ENCODE measurements at regions not wholly inside any gene's neighbourhood (a gene's known extent, or its start where the extent isn't known, plus 50 kb on each side); places are given as distances from the start of the nearest gene placed in this dataset.
"Not testable (repeated sequence)": the region's sequence is repeated elsewhere in the genome, so short reads cannot be mapped to it uniquely, and the experiment has no call there.

DNA sequence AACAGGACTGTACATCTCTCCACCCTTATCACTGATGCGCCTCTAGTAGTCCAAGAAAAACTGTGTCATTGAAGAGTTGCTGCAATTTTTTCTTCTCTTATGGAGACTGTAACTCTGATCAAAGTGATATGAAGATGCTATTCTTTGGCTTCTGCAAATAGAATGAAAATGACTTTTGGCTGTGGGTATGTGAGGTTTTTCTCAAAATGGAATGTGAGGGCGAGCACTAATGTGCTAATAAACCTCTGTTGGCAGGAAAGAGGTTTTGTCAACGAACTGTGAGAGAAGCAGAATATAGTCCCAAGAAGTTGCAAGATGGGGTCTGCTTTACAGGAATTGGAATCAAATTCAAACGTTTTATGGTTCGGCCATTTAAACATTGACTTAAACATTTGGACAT lies 252.0 kb upstream of the GAS1 start:
- no peak for DNase-seq (ENCODE audit: low read depth, low spot score)

DNA sequence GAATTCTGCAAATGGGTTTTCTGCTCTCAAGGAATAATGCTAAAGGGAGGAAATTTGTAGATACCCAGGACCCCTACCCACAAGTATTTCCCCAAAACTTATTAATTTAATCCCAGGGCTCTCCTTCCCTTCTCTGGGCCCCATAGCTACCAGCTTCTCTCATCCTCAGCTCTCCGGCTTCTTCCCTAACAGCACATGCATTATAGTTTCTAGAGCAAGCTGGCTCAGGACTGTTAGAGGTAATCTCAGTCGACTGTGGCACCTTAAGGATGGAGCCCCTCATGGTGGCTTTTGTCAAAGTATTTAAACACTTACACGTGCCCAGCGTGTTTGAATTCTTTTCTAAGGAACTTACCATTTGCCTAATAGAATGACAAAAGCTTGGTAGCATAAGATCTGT lies 252.5 kb upstream of the GAS1 start:
- no peak for DNase-seq (ENCODE audit: low read depth, low spot score)

DNA sequence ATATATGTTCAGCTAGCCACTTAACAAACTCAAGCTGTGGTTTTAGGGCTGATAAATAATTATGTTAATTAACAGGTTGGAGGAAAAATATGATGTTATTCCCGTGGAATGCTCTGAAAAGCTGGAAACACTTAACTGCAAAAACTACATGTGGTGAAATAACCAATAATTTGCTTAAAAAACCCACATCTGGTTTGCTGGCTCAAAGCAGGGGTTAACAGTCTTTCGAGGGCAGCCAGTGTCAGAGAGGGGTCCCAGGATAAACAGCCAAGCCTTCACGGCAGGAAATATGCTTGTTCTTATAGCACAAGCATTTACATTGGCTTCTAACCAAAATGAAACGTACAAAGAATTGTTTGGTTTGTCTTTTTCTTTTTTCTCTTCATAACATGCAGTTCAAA lies 254.0 kb upstream of the GAS1 start:
- no peak for DNase-seq (ENCODE audit: low read depth, low spot score)

DNA sequence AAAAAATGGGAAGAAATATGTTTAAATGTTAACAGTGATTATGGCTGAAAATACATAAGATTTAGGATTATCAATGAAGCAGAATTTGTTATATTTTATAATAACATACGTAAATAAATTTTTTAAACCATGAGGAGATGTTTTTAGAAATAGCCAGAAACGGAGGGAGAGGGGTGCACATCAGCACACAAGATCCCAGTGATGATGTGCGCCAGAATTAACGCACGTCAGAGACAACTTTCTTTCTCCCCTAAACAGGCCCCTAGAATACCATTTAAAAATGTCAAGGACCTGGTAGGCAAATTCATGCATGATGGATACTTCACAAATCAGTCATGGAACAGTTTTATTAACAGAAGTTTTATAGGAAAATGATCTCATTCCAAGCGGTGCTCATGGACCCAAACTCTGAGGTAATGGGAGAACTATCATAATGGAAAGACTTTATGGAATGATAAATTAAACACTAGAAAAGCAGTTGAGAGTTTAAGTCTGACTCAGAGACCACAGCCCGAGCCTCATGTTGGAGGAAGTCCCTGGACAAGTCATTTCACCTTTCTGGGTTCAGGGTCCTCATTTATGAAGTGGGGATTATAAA lies 258.9 kb upstream of the GAS1 start:
- DNase-seq (ENCODE audit: low read depth, low spot score), result no peak

DNA sequence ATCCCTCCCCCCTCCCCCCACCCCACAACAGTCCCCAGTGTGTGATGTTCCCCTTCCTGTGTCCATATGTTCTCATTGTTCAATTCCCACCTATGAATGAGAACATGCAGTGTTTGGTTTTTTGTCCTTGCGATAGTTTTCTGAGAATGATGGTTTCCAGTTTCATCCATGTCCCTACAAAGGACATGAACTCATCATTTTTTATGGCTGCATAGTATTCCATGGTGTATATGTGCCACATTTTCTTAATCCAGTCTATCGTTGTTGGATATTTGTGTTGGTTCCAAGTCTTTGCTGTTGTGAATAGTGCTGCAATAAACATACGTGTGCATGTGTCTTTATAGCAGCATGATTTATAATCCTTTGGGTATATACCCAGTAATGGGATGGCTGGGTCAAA lies 263.4 kb upstream of the GAS1 start:
- not testable (repeated sequence) for DNase-seq (ENCODE audit: low read depth, low spot score)

DNA sequence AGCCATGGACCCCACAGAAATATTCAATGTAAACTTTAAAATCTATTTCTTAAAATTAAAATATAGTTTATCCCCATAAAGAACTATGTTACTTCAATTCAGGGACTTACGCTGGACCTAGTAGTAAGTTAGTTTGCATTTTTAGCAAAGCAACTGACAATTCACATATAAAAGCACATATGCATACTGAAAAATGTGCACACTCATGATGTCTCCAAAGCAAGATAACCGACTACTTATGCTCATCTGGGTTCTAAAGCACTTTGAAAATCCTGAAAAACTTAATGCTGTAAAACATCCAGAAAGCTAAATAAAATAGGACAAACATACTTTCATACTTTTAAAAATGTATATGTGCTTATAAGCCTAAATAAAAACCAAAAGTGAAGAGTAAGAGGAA lies 264.4 kb upstream of the GAS1 start:
- no peak for DNase-seq (ENCODE audit: low read depth, low spot score)

DNA sequence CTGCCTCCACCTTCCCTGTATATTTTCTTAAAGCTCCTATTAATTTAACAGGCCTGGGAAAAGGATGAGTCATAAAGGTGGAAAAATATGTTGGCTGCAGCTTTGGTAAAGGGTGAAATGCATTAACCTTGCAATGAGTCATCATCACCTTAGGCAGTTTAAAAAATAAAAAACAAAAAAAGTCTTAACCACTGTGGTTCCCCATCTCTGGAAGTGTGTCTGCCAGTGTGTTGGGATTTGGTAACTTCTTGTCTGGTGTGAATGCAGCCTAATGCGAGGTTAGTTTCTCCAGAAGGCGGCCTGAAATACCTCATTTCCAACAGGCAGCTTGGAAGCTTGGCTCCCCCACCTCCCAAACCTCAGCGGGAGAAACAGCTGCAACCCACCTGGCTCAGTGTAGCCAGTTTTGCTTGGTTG lies 265.3 kb upstream of the GAS1 start:
- DNase-seq (ENCODE audit: low read depth, low spot score), result no peak

DNA sequence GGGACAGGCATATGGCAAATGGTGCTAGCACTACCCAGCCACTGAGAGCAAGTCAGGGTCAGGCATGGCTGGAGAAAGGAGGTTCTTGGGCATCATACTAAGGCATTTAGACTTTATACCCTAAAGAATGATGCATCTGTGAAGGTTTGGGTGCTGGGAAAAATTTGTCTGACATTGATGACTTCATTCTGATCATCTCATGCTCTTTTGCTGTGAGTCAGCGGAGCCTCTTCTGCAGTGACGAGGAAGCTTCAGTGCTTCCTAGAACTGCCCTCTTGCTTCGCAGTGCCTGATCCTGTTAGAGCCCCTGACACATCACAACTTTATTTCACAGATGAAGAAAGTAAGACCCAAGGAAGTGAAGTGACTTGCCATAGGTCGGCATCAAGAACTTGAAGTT lies 266.6 kb upstream of the GAS1 start:
- DNase-seq (ENCODE audit: low read depth, low spot score), result no peak

DNA sequence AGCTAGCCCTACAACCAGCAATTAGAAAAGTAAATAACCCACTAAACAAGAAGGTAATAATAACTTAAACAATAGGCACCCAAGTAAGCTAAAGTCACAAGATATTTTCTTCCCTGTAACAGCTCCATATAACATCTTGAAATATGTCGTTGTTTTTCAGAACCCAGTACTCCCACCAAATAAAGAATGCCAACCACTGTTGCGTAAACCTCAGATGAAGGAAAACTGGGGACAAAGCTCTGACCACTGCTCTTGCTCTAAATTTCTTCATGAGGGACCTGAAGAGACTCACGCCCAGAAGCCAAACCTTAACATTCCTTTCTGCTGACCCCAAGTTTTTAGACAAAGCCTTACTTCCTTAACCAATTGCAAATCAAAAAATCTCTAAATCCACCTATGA lies 267.7 kb upstream of the GAS1 start:
- no peak for DNase-seq (ENCODE audit: low read depth, low spot score)

DNA sequence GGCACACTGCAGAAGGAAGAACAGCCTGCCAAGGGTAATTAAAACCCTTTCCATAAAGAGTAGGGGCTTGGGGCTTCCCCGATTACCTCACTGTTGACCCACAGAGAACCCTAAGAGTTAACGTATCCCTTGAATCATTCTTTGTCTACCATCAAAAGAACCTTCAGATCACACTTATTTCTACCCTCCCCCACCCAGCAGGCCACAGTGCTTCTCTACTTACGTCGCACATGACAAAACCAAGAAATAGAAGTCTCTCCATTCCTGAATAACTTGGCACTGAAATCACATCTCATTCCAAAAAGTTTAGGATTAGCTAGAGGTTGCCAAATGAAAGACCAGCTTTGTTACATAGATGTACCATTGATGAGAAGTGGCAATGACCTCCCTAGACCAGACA lies 268.7 kb upstream of the GAS1 start:
- DNase-seq (ENCODE audit: low read depth, low spot score), result no peak

DNA sequence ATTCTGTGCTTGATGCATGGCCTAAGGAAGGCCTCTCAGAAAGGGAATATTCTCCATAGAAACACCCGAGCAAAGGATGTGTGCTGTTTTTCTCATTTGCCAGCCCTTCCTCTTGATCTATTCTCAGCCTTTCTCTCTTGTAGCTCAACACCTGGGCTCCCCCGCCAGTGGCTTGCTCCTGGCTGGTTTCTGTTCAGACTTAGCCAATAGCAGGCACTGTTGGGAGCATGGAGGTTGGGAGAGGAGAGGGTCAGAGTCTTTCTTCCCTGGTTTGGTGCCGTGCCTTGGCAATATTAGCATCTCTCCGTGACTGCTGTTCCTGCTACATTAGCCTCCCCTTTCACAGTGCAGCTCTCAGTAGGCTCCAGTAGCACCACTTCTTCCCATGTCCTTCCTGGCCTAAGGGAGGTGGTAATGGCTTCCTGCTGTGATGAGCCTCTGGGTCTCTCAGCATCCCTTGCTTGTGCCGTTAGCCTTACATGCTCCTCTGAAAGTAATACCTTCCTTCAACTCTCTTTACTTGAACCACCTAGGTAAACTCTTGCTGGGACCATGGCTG lies 269.7 kb upstream of the GAS1 start:
- DNase-seq (ENCODE audit: low read depth, low spot score), result no peak

DNA sequence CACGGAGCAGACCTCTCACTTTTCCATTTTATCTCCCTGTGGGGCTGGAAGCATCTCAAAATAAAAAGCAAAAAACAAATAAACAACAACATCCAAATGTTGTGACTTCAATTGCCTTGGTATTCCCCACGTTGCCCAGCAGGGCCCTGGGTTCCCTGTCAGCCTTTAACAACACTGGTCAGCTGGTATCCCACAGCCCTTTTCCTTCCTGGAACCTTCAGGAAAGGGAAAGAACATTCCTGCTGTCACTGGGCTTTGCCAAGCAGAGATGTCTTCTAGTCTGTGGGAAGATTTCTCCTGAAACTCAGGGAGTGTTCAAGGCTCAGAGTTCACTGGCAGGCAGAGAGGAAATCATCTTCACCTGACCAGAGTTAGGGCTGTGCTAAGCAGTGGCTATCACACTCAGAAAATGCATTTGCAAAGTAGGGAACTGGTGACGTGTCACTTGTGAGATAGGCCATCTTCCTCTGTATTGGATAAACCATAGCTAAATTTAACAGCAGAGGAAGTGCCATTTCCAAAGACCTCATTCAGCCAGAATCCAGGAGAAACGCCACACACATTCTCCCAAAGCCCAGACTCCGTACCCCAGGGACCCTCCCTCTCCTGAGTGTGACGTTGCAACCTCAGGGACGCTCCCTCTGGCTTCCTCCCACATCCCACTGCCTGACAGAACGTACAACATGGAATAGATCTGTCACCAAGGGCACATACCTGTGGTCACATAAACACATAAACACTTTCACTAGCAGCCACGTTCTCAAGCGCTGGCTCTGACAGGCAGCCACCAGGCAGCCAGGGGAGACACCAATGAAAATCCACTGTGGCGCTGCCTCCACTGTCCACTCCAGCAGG lies 274.0 kb upstream of the DAPK1 start:
- no peak for DNase-seq (ENCODE audit: low read depth, low spot score)

DNA sequence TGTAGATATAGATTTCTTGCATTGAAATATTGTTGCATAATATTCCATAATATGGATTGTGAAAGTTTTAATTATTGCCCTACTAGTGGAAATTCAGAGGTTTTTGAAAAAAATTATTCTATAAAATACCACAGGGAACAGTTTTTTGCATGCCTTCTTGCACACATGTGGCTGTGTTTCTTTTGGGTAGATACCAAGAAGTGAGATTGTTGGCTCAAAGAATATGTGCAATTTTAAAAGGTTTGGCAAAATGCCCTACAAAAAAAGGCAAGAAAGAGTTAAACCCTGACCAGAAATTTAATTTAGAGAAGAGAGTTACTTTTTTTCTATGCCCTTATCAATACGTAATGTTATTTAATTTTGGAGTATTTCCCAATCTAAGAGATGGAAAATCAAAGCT lies 270.8 kb upstream of the DAPK1 start:
- no peak for DNase-seq (ENCODE audit: low read depth, low spot score)

DNA sequence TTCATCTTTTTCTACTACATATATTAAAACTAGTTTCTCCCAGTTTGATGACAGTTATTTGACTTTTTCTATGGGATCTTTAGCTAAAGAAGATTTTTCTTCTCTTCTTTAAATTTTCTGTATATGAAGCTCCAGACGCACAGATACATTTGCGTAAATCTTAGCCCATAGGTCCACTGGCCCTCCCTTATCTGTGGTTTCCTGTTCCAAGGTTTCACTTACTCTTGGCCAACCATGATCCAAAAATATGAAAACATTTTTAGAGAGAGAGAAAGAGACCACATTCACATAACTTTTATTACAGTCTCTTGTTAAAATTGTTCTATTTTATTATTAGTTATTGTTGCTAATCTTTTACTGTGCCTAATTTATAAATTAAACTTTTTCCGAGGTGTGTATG lies 270.2 kb upstream of the DAPK1 start:
- DNase-seq (ENCODE audit: low read depth, low spot score), result no peak

DNA sequence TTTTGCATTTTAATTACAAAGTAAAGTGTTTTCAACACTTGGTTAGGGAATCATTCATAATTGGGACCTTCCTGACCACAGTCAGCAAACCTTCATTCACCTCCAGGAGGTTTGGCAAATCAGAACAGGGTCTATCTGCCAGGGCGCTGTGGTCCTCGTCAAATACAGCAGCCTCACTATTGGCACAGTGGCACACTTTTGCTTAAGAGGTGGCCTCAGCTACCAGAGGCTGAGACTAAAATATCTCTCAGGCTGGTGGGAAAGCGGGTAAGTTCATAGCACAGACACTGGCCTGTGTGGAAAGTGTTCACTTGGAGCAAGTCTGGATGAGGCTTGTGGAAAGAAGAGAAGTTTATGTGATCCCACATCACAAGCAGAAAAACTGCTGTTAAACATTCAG lies 268.6 kb upstream of the DAPK1 start:
- no peak for DNase-seq (ENCODE audit: low read depth, low spot score)

DNA sequence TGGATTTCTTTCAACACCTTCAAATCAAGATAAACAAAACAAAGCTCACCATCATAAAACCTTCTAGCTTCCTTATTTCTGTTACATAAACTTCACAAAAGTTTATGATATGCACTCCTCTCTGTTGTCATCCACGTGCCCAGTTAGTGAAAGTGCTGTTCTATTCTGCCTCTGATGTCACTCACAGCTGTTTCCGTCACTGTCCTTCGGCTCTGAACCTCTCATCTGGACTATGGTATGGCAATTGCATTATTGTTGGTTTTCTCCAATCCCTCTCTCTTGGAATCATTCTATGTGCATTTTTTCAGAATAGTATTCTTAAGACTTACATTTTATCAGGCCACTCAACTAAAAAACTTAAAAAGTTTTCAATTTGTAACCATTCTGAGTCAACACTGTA lies 264.2 kb upstream of the DAPK1 start:
- DNase-seq (ENCODE audit: low read depth, low spot score), result no peak

DNA sequence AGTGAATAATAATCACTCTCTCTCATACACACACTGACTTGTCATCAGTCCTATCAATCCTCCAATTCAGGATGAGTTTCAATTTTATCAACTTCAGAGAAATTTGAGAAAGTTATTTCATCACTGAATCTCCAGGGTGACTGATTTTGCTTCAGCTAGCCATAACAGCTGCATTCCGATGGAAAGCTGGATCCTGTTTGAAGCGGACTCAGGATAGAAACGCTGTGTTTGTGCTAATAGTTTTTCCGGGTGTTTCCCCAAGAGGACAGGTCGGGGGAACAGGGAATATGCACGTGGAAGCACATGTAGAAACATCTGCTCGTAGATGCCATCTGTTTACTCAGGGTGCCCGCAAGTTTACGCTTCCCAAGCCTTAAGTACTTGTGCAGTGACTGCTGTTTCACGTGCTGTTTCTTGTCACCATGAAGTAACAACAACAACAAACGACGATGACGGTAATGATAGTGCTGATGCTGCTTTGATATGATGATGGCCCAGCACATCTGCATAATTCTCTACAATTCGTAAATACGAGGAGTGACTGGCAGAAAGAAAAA lies 263.7 kb upstream of the DAPK1 start:
- no peak for DNase-seq (ENCODE audit: low read depth, low spot score)

DNA sequence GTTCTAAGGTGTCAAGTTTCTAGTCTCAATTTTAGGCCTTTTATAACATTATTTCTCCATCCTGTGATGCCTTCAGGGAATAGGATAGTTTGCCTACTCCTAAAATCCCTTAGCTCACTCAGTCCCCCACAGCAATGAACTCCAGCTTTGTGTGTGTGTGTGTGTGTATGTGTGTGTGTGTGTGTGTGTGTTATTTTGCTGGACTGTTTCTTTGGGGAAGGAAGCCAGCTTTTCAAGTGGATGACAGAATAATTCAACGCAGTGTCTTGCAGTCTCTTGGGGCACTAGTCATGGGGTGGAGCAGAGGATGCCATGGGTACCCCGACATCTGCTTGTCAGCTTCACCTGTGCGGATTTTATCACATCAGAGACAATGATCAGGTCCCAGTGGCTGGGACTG lies 262.8 kb upstream of the DAPK1 start:
- no peak for DNase-seq (ENCODE audit: low read depth, low spot score)

DNA sequence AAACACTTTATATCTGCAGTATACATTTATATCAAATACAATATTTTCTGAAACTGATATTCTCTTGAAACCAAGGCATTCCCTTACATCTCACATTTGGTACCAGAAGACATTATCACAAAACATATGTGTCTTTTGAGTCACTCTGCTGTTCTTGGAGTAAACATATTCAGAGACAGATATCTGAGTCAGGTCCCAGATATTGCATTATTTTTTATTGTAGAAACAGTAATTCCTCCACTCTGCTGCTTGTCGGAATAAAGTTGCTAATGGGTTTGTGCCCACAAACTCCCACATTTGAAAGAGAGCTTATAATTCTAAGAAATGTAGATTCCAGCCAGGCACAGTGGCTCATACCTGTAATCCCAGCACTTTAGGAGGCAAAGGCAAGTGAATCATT lies 261.1 kb upstream of the DAPK1 start:
- DNase-seq (ENCODE audit: low read depth, low spot score), result no peak

DNA sequence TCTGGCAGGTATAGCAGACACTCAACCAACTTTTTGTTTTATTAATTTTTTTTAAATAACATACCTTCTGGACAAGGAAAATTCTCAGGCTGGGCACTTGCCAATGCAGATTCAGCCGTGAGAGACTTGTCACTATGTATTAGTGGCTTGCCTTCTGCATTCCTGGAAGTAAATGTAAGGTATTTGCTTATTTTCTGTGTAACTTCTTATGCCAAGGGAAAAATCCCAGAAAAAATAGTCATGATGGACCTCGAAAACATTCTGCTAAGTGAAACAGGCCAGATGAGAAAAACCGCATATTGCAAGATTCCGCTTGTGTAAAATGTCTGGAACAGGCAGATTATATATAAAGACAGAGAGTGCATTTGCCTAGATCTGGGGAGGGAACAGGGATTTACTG lies 260.3 kb upstream of the DAPK1 start:
- DNase-seq (ENCODE audit: low read depth, low spot score), result no peak

DNA sequence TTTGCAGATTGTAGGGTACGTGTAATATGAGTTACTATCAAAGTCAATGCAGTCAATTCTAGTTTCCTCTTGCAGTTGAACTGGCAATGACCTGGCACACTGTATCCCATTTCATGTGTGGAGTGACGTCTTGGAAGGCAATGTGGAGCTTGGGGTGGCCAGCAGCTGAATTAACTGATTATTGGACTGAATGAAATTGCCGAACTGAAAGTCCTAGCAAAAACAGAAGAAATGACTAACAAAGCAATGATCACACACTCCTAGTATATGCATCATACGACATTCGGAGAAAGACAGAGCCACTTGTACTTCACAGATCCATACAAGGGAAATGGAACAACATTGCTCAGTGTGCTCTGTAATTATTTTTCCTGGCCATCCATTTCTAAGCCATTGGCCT lies 259.1 kb upstream of the DAPK1 start:
- no peak for DNase-seq (ENCODE audit: low read depth, low spot score)

DNA sequence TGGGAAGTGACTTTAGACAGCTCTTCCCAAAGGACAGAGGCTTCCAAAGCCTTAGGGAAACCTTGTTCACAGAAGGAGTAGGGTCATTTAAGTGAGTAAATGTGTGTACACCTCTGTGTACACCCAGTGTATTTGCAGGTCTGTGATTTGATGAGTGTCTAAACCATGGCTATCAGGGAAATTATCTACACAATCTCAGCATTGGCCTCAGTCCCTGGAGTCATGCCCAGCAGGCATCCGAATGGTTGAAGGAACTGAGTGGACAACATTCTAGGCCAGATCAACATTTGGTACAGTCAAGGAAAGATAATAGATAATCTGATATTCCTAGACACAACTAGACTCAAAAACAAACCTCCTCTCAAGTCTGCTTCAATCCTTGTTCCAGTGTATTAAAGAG lies 258.4 kb upstream of the DAPK1 start:
- no peak for DNase-seq (ENCODE audit: low read depth, low spot score)

DNA sequence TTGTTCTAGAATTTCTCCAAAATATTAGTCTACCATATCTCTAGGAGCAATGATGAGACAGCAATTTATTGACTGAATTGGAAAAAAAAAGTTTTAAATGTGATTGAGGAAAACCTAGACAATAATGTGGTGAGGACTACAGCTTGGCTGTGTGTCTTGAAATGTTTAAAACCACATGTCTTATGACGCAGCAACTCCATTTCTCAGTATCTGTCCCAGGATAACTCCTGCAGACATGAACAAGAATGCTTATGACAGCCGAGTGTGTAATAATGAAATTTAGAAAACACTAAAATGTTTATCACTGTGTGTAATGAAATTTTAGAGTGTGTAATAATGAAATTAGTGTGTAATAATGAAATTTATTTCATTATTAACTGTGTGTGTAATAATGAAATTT lies 254.1 kb upstream of the DAPK1 start:
- DNase-seq (ENCODE audit: low read depth, low spot score), result no peak

Measured in iPS DF 19.7 (cell line).